ENCODE measurements at regions not wholly inside any gene's neighbourhood (a gene's known extent, or its start where the extent isn't known, plus 50 kb on each side); places are given as distances from the start of the nearest gene placed in this dataset.

DNA sequence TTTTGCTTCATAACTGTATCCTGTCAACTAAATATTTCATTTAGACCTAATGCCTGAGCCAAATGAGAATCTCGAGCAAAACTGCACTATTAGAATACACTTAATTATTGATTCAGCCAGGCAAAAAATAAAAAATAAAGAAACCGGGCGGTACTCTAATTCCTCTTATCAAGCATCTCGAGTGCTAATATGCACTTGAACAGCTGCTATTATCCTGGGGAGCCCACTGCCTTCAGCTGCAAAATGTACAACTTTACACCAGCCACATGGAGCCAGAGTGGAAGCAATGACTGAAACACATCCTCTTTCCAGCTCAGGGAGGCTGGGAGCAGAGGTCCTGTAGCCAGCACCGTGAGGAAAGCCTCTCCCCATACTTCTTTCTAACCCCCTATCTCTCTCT, 390.0 kb upstream of the CADM1 start:
- TF ChIP-seq, protein P1, sequence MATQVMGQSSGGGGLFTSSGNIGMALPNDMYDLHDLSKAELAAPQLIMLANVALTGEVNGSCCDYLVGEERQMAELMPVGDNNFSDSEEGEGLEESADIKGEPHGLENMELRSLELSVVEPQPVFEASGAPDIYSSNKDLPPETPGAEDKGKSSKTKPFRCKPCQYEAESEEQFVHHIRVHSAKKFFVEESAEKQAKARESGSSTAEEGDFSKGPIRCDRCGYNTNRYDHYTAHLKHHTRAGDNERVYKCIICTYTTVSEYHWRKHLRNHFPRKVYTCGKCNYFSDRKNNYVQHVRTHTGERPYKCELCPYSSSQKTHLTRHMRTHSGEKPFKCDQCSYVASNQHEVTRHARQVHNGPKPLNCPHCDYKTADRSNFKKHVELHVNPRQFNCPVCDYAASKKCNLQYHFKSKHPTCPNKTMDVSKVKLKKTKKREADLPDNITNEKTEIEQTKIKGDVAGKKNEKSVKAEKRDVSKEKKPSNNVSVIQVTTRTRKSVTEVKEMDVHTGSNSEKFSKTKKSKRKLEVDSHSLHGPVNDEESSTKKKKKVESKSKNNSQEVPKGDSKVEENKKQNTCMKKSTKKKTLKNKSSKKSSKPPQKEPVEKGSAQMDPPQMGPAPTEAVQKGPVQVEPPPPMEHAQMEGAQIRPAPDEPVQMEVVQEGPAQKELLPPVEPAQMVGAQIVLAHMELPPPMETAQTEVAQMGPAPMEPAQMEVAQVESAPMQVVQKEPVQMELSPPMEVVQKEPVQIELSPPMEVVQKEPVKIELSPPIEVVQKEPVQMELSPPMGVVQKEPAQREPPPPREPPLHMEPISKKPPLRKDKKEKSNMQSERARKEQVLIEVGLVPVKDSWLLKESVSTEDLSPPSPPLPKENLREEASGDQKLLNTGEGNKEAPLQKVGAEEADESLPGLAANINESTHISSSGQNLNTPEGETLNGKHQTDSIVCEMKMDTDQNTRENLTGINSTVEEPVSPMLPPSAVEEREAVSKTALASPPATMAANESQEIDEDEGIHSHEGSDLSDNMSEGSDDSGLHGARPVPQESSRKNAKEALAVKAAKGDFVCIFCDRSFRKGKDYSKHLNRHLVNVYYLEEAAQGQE (IDR thresholded peaks at IDR 0.05; ENCODE audit: low read depth) = no peak
- TF ChIP-seq YY1 (IDR thresholded peaks at IDR 0.05; ENCODE audit: low read depth) = no peak
- TF ChIP-seq FOXM1 (IDR thresholded peaks at IDR 0.05; ENCODE audit: borderline replicate concordance, low read depth) = no peak

Measured in Ishikawa (cell line).